HCT116 (cell line): ENCODE measurements at regions not wholly inside any gene's neighbourhood (a gene's known extent, or its start where the extent isn't known, plus 50 kb on each side); places are given as distances from the start of the nearest gene placed in this dataset.
A peak's percentile ranks its signal among the peaks of the same experiment; 100 is the strongest.
"Not testable (repeated sequence)": the region's sequence is repeated elsewhere in the genome, so short reads cannot be mapped to it uniquely, and the experiment has no call there.

Source experiments
- ATAC-seq: fragments of 200-7000 bp; cut with Tn5 transposase; 2 replicates; pipeline ENCODE4 v1.9.1; 2020; ENCODE audit warnings: mild to moderate bottlenecking, moderate library complexity
- BruUV-seq: library from RNA; stranded (reverse); fragments of 400-500 nt; replicated peaks from 2 replicates; lab custom pipeline; 2021; lab: Mats Ljungman, UMichigan
- CTCF ChIA-PET: fragments of 300-600 bp; sonication (Branson Sonifier 250); formaldehyde crosslinking; loops from one replicate; lab custom pipeline; 2021; ENCODE audit warnings: antibody characterized with exemption; lab: Charles Lee
- POLR2A ChIA-PET: fragments of 300-600, 350-600 bp; sonication (Branson Sonifier 250); formaldehyde crosslinking; loops from one replicate; lab custom pipeline; 2021; ENCODE audit warnings: antibody characterized with exemption; lab: Charles Lee
- RAD21 ChIA-PET, 2 experiments: fragments of 300-600 bp; sonication (Branson Sonifier 250); formaldehyde crosslinking; loops; one replicate each; lab custom pipeline; 2023; ENCODE audit warnings: low total read pairs in 2 of 2; ENCODE audit not compliant: uncharacterized antibody in 2 of 2, unreplicated experiment in 2 of 2, low non-redundant PET in 1 of 2; lab: Charles Lee
- DNase-seq: peaks from one replicate; pipeline ENCODE4 v3.0.0-alpha.2; 2010; ENCODE audit warnings: low read depth, low spot score
- H2AFZ ChIP-seq: fragments of 200-600 bp; shearing (Covaris generic), sonication (generic); 2 replicates; pipeline ENCODE4 v1.6.1; 2017; ENCODE audit warnings: low read depth, mixed run types, mixed read lengths, antibody characterized with exemption, low read length; ENCODE audit not compliant: poor library complexity, severe bottlenecking
- H3K27ac ChIP-seq: 2 replicates; pipeline ENCODE4 v1.5.1; 2012; ENCODE audit warnings: low read depth, low read length
- H3K27me3 ChIP-seq: fragments of 200-600 bp; sonication (generic); 2 replicates; pipeline ENCODE4 v1.6.1; 2016; ENCODE audit warnings: mixed run types, low read length, mixed read lengths; ENCODE audit not compliant: insufficient read depth
- H3K36me3 ChIP-seq, 2 experiments: fragments of 200-500 bp in 1 of 2; fragments of 200-600 bp in 1 of 2; sonication (Bioruptor generic) in 1 of 2; sonication (generic) in 1 of 2; 2 replicates each; pipeline versions ENCODE4 v1.5.1 to v1.6.1; 2014 to 2016; ENCODE audit warnings: low read length in 2 of 2, inconsistent platforms in 1 of 2, mixed read lengths in 1 of 2, mixed run types in 1 of 2; ENCODE audit not compliant: insufficient read depth in 2 of 2, control insufficient read depth in 1 of 2
- H3K4me1 ChIP-seq, 2 experiments: fragments of 200-600 bp in 1 of 2; sonication (generic) in 1 of 2; 2 replicates each; pipeline versions ENCODE4 v1.5.1 to v1.6.1; 2012 to 2017; ENCODE audit warnings: low read length in 2 of 2, inconsistent platforms in 1 of 2, mild to moderate bottlenecking in 1 of 2, mixed read lengths in 1 of 2, mixed run types in 1 of 2, moderate library complexity in 1 of 2; ENCODE audit not compliant: insufficient read depth in 2 of 2, control insufficient read depth in 1 of 2
- H3K4me2 ChIP-seq: fragments of 200-600 bp; sonication (generic); 2 replicates; pipeline ENCODE4 v1.6.1; 2017; ENCODE audit warnings: mixed run types, low read length, mixed read lengths
- H3K4me3 ChIP-seq, 2 experiments: fragments of 200-600 bp in 1 of 2; sonication (generic) in 1 of 2; replicated peaks in 1 of 2; 2 replicates each; pipeline ENCODE4 v1.5.1; 2011 to 2016; ENCODE audit warnings: low read length in 2 of 2, control low read depth in 1 of 2, low read depth in 1 of 2, mild to moderate bottlenecking in 1 of 2, mixed read lengths in 1 of 2, mixed run types in 1 of 2
- H3K79me2 ChIP-seq: fragments of 200-600 bp; sonication (generic); 2 replicates; pipeline ENCODE4 v1.6.1; 2017; ENCODE audit warnings: mild to moderate bottlenecking, mixed run types, low read length, moderate library complexity, mixed read lengths; ENCODE audit not compliant: insufficient read depth
- H3K9ac ChIP-seq: fragments of 200-600 bp; sonication (generic); 2 replicates; pipeline ENCODE4 v1.6.1; 2016; ENCODE audit warnings: low read length, mixed read lengths
- H3K9me2 ChIP-seq: fragments of 200-600 bp; sonication (generic), shearing (Covaris generic); 2 replicates; pipeline ENCODE4 v1.6.1; 2017; ENCODE audit warnings: mixed run types, mild to moderate bottlenecking, moderate library complexity; ENCODE audit not compliant: insufficient read depth
- H3K9me3 ChIP-seq, 2 experiments: fragments of 200-500 bp in 1 of 2; fragments of 200-600 bp in 1 of 2; sonication (Bioruptor generic) in 1 of 2; sonication (generic) in 1 of 2; 2 replicates each; pipeline ENCODE4 v1.6.1; 2014 to 2017; ENCODE audit warnings: low read length in 2 of 2, mixed read lengths in 2 of 2, inconsistent platforms in 1 of 2, low read depth in 1 of 2, mild to moderate bottlenecking in 1 of 2, mixed run types in 1 of 2, moderate library complexity in 1 of 2; ENCODE audit not compliant: control insufficient read depth in 1 of 2, insufficient read depth in 1 of 2
- H4K20me1 ChIP-seq: fragments of 200-600 bp; sonication (generic), shearing (Covaris generic); 2 replicates; pipeline ENCODE4 v1.6.1; 2017; ENCODE audit warnings: mixed run types, mild to moderate bottlenecking, moderate library complexity; ENCODE audit not compliant: insufficient read depth
- EGR1 ChIP-seq: IDR thresholded peaks from 2 replicates; pipeline ENCODE4 v1.6.1; 2012; ENCODE audit warnings: low read depth
- RAD21 ChIP-seq: IDR thresholded peaks from 2 replicates; pipeline ENCODE4 v1.6.1; 2012; ENCODE audit warnings: low read depth, mild to moderate bottlenecking
- TCF7L2 ChIP-seq: IDR thresholded peaks from 2 replicates; pipeline ENCODE4 v1.7.0; 2011; ENCODE audit warnings: borderline replicate concordance, inconsistent platforms; ENCODE audit not compliant: insufficient read depth, insufficient read length; ENCODE audit errors: extremely low read depth
- ZNF274 ChIP-seq: fragments of 200-500 bp; sonication (Bioruptor generic); IDR thresholded peaks from 2 replicates; pipeline ENCODE4 v1.6.1; 2014; ENCODE audit warnings: mild to moderate bottlenecking, low read depth, low read length, inconsistent platforms
- intact Hi-C: fragments of 100-400 bp; cut with micrococcal nuclease; formaldehyde crosslinking; loops from 2 replicates; pipeline ENCODE4 v1.10.0; 2022
- TF ChIP-seq, protein P1 (sequence below): IDR thresholded peaks from 2 replicates; pipeline ENCODE4 v1.6.1; 2012; ENCODE audit warnings: low read depth
- TF ChIP-seq, protein P2 (sequence below): IDR thresholded peaks from 2 replicates; pipeline ENCODE4 v1.6.1; 2012
- TF ChIP-seq, protein P3 (sequence below): IDR thresholded peaks from 2 replicates; pipeline ENCODE4 v1.6.1; 2012

DNA sequence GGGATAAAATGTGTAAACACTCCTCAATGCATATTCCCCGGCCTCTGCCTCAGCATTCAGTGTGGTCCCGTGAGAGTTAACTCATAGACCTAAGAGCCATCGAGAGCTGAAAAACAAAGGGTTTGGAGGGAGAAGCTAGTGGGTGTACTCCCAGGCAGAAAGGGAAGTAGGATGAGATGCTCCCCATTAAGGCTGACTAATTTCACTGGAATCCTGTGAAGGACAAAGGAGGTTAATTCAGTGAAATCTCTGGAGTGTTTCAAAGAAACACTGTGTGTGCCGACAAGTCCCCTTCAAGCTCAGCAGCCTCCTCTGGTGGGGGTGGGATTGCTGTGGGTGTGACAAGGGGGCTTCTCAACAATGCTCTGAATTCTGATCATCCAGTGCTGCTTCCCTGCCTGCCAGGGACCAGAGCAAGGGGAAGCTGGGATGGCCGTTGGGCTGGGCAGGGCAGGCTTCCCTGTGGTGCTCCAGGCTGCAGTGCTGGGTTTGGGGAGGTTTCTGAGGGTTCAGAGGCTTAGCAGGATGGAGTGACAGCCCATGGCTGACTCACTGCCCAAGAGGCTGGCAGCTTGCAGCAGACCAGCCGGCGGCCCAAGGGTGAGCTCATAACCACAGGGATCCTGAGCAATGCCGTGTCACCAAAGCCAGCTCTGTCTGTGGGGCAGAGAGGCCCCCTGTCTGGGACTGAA, 61.4 kb upstream of the BMAL1 start (continued):
- TF ChIP-seq, protein P1, sequence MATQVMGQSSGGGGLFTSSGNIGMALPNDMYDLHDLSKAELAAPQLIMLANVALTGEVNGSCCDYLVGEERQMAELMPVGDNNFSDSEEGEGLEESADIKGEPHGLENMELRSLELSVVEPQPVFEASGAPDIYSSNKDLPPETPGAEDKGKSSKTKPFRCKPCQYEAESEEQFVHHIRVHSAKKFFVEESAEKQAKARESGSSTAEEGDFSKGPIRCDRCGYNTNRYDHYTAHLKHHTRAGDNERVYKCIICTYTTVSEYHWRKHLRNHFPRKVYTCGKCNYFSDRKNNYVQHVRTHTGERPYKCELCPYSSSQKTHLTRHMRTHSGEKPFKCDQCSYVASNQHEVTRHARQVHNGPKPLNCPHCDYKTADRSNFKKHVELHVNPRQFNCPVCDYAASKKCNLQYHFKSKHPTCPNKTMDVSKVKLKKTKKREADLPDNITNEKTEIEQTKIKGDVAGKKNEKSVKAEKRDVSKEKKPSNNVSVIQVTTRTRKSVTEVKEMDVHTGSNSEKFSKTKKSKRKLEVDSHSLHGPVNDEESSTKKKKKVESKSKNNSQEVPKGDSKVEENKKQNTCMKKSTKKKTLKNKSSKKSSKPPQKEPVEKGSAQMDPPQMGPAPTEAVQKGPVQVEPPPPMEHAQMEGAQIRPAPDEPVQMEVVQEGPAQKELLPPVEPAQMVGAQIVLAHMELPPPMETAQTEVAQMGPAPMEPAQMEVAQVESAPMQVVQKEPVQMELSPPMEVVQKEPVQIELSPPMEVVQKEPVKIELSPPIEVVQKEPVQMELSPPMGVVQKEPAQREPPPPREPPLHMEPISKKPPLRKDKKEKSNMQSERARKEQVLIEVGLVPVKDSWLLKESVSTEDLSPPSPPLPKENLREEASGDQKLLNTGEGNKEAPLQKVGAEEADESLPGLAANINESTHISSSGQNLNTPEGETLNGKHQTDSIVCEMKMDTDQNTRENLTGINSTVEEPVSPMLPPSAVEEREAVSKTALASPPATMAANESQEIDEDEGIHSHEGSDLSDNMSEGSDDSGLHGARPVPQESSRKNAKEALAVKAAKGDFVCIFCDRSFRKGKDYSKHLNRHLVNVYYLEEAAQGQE: no peak
- TF ChIP-seq EGR1: peak; percentile 45; the same call in 1 of the 2 replicates
- TF ChIP-seq, protein P2, sequence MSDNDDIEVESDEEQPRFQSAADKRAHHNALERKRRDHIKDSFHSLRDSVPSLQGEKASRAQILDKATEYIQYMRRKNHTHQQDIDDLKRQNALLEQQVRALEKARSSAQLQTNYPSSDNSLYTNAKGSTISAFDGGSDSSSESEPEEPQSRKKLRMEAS: no peak; the same call in none of the 2 replicates
- TF ChIP-seq TCF7L2: peak; percentile 47
- TF ChIP-seq, protein P3, sequence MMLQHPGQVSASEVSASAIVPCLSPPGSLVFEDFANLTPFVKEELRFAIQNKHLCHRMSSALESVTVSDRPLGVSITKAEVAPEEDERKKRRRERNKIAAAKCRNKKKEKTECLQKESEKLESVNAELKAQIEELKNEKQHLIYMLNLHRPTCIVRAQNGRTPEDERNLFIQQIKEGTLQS: peak; percentile 76
- TF ChIP-seq, all 23 proteins: peak for 13

DNA sequence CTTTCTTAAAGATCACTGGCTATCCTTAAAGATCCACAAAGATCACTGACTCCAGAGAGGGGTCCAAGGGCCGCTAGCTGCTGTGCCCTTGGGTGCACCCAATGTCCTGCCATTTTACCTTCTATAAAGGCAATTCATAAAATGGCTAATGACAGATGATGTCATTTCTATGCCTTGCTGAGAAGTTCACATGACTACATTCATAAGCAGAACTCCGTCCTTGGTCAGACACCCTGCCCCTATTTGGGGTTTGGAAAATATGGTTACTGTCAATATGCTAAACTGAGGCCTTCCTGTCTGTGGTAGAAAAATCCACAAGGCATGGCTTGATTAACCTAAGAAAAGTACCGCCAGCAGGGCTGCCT, 60.9 kb upstream of the BMAL1 start:
- TF ChIP-seq, protein P1: no peak
- TF ChIP-seq RAD21 (no peak), ZNF274 (no peak)
- Histone ChIP-seq H3K4me2 (peak overlapping the region; percentile 87), H3K9me3 (no peaks in the 10 kb centered on the region), H4K20me1 (no peaks in the 10 kb centered on the region), H3K4me1 (peaks cover 23 to 53% of the 10 kb centered on the region in 2 experiments), H3K36me3 (no peaks in the 10 kb centered on the region), H3K4me3 (peak overlapping the region in 1 of 2 experiments; percentile 44; a peak in 3 of 4 replicates), H2AFZ (peak overlapping the region; percentile 41), H3K79me2 (no peaks in the 10 kb centered on the region), H3K27me3 (no peaks in the 10 kb centered on the region), H3K9ac (peak overlapping the region; percentile 57), H3K9me2 (no peaks in the 10 kb centered on the region), H3K27ac (peak overlapping the region; percentile 72)
- intact Hi-C loops: no loop called here
- ChIA-PET RAD21 (no interaction called here), CTCF (interaction anchor here (1.0 to 5.7 kb wide), 7 partner anchors 17 to 128 kb away, joined by 3 to 31 read pairs (median 4); no protein-coding TSS in a partner anchor), POLR2A (interaction anchor here (1.1 to 2.0 kb wide), 6 partner anchors 9 to 121 kb away, joined by 4 to 8 read pairs (median 5); no protein-coding TSS in a partner anchor)
- DNase-seq (no peak), ATAC-seq (peak; percentile 49)
- no TSS peak for BruUV-seq

DNA sequence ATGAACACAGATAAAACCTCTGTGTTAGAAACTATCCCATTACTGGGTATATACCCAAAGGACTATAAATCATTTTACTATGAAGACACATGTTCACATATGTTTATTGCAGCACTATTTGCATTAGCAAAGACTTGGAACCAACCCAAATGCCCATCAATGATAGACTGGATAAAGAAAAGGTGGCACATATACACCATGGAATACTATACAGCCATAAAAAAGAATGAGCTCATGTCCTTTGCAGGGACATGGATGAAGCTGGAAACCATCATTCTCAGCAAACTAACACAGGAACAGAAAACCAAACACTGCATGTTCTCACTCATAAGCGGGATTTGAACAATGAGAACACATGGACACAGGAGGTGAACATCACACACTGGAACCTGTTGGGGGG, 58.9 kb upstream of the BMAL1 start:
- H3K4me1 ChIP-seq: peaks cover 23 to 57% of the 10 kb centered on the region in 2 experiments
- intact Hi-C loops, ATAC-seq, H3K9ac ChIP-seq, DNase-seq, H3K27me3 ChIP-seq, H3K27ac ChIP-seq, H3K4me2 ChIP-seq, H3K9me3 ChIP-seq, H3K36me3 ChIP-seq, H2AFZ ChIP-seq, CTCF ChIA-PET, BruUV-seq, H4K20me1 ChIP-seq, RAD21 ChIA-PET, H3K4me3 ChIP-seq, H3K79me2 ChIP-seq, H3K9me2 ChIP-seq: not testable (repeated sequence)
- POLR2A ChIA-PET: interaction anchor here (0.7 kb wide), 1 partner anchor 16 kb away, joined by 3 read pairs; no protein-coding TSS in a partner anchor
